ENCODE measurements at regions not wholly inside any gene's neighbourhood (a gene's known extent, or its start where the extent isn't known, plus 50 kb on each side); places are given as distances from the start of the nearest gene placed in this dataset.

GRCh38 chr18:60962625-60963024 is 370.6 kb upstream of the CDH20 start:
- no peak for TF ChIP-seq CTCF (IDR thresholded peaks at IDR 0.05; ENCODE audit: low read depth, low read length)
- CTCF ChIA-PET, result no interaction called here
- POLR2A ChIA-PET, result no interaction called here
- no peak for DNase-seq (ENCODE audit: low read depth, low spot score)
- no peak overlapping the region for H3K4me3 ChIP-seq (ENCODE audit: low read depth, low read length)
- no peak overlapping the region for H3K27ac ChIP-seq (ENCODE audit: low read depth, low read length)
- H3K27me3 ChIP-seq (ENCODE audit: control insufficient read depth, insufficient read depth, low read length), result no peaks in the 10 kb centered on the region
- H3K9me3 ChIP-seq (ENCODE audit: control insufficient read depth, insufficient read depth, low read length), result peaks cover 5% of the 10 kb centered on the region

- no peak for TF ChIP-seq CTCF (IDR thresholded peaks at IDR 0.05; ENCODE audit: low read depth, low read length)
- Histone ChIP-seq H3K4me3 (ENCODE audit: low read depth, low read length) (no peak overlapping the region), H3K27me3 (ENCODE audit: control insufficient read depth, insufficient read depth, low read length) (no peaks in the 10 kb centered on the region), H3K27ac (ENCODE audit: low read depth, low read length) (no peak overlapping the region), H3K9me3 (ENCODE audit: control insufficient read depth, insufficient read depth, low read length) (peaks cover 5% of the 10 kb centered on the region)
- POLR2A ChIA-PET, result no interaction called here
- CTCF ChIA-PET, result no interaction called here
- no peak for DNase-seq (ENCODE audit: low read depth, low spot score)
These were observed 367.4 kb upstream of the CDH20 start for GRCh38 chr18:60965856-60966255.

- no peak overlapping the region for H3K27ac ChIP-seq (ENCODE audit: low read depth, low read length)
- POLR2A ChIA-PET, result no interaction called here
- CTCF ChIA-PET, result no interaction called here
- no peak for TF ChIP-seq CTCF (IDR thresholded peaks at IDR 0.05; ENCODE audit: low read depth, low read length)
- peaks cover 5% of the 10 kb centered on the region for H3K9me3 ChIP-seq (ENCODE audit: control insufficient read depth, insufficient read depth, low read length)
- H3K4me3 ChIP-seq (ENCODE audit: low read depth, low read length), result no peak overlapping the region
- no peak for DNase-seq (ENCODE audit: low read depth, low spot score)
- H3K27me3 ChIP-seq (ENCODE audit: control insufficient read depth, insufficient read depth, low read length), result no peaks in the 10 kb centered on the region
These were observed 366.4 kb upstream of the CDH20 start for GRCh38 chr18:60966876-60967275.

- no peak for TF ChIP-seq CTCF (IDR thresholded peaks at IDR 0.05; ENCODE audit: low read depth, low read length)
- POLR2A ChIA-PET, result no interaction called here
- H3K9me3 ChIP-seq (ENCODE audit: control insufficient read depth, insufficient read depth, low read length), result peaks cover 9% of the 10 kb centered on the region
- no peak for DNase-seq (ENCODE audit: low read depth, low spot score)
- H3K4me3 ChIP-seq (ENCODE audit: low read depth, low read length), result no peak overlapping the region
- H3K27ac ChIP-seq (ENCODE audit: low read depth, low read length), result no peak overlapping the region
- CTCF ChIA-PET, result no interaction called here
- no peaks in the 10 kb centered on the region for H3K27me3 ChIP-seq (ENCODE audit: control insufficient read depth, insufficient read depth, low read length)
These were observed 357.8 kb upstream of the CDH20 start for GRCh38 chr18:60975420-60975819.

GRCh38 chr18:60976976-60977375 is 356.3 kb upstream of the CDH20 start:
- Histone ChIP-seq H3K27me3 (ENCODE audit: control insufficient read depth, insufficient read depth, low read length) (no peaks in the 10 kb centered on the region), H3K27ac (ENCODE audit: low read depth, low read length) (no peak overlapping the region), H3K4me3 (ENCODE audit: low read depth, low read length) (no peak overlapping the region), H3K9me3 (ENCODE audit: control insufficient read depth, insufficient read depth, low read length) (peaks cover 7% of the 10 kb centered on the region)
- DNase-seq (ENCODE audit: low read depth, low spot score), result no peak
- ChIA-PET POLR2A (no interaction called here), CTCF (no interaction called here)
- TF ChIP-seq CTCF (IDR thresholded peaks at IDR 0.05; ENCODE audit: low read depth, low read length), result no peak

All from AG04450 (cell line).